Activated T-helper 2 cell treated with anti-CD3 and anti-CD28 coated beads, Interferon-gamma antibody, Interleukin-2, Interleukin-4, amounts not matched to agents 10 μg/mL and 5 μg/mL and 100 μg/mL, durations not matched to agents 14 hours and 24 hours and 36 hours (primary cell): ENCODE measurements at regions not wholly inside any gene's neighbourhood (a gene's known extent, or its start where the extent isn't known, plus 50 kb on each side); places are given as distances from the start of the nearest gene placed in this dataset.

Source experiments
- DNase-seq: peaks from one replicate; pipeline ENCODE4 v3.0.0; 2021; ENCODE audit warnings: low spot score
- H3K27ac Mint-ChIP-seq: one replicate; pipeline ENCODE4 v1.8.0; 2021; ENCODE audit warnings: mixed read lengths
- H3K27me3 Mint-ChIP-seq: one replicate; pipeline ENCODE4 v1.8.0; 2021; ENCODE audit warnings: low read depth, mixed read lengths
- H3K36me3 Mint-ChIP-seq: one replicate; pipeline ENCODE4 v1.8.0; 2021; ENCODE audit warnings: low read depth, mixed read lengths
- H3K4me1 Mint-ChIP-seq: one replicate; pipeline ENCODE4 v1.8.0; 2021; ENCODE audit warnings: low read depth, mixed read lengths
- H3K4me3 Mint-ChIP-seq: one replicate; pipeline ENCODE4 v1.8.0; 2021; ENCODE audit warnings: low read depth, mild to moderate bottlenecking, moderate library complexity, mixed read lengths
- H3K9me3 Mint-ChIP-seq: one replicate; pipeline ENCODE4 v1.8.0; 2021; ENCODE audit warnings: mixed read lengths
- intact Hi-C: fragments of 100-400 bp; cut with micrococcal nuclease; formaldehyde crosslinking; loops from one replicate; pipeline ENCODE4 v1.15.1; 2023

DNA sequence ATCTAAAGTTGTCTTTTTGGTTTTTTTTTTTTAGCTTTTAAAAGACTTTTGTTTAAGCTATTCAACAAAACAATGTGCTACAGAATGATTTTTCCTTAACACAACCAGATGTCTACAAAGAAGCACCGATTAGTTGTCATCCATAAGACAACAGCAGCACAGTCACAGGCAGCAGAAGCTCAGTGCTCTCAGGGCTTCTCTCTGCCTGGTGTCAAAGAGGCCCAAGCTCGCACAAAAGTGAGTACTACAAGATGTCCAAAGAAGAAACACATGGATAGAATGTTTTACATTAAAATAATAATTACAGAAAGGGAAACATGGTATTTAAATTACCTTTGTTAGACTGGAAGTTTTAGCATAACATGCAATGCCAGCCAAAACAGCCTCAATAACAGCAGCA, 81.6 kb downstream of the DNAAF9 start:
- Mint-ChIP-seq H3K4me1 (peaks cover 3% of the 10 kb centered on the region), H3K36me3 (no peaks in the 10 kb centered on the region), H3K27me3 (no peaks in the 10 kb centered on the region), H3K4me3 (no peak overlapping the region), H3K9me3 (no peaks in the 10 kb centered on the region), H3K27ac (no peak overlapping the region)
- intact Hi-C loops, result no loop called here
- DNase-seq, result no peak

GRCh38 chr20:3323398-3323797, 84.1 kb downstream of the DNAAF9 start:
- no peaks in the 10 kb centered on the region for H3K36me3 Mint-ChIP-seq
- no peak overlapping the region for H3K4me3 Mint-ChIP-seq
- no peaks in the 10 kb centered on the region for H3K9me3 Mint-ChIP-seq
- H3K4me1 Mint-ChIP-seq, result peaks cover under 1% of the 10 kb centered on the region
- intact Hi-C loops, result no loop called here
- H3K27ac Mint-ChIP-seq, result no peak overlapping the region
- no peaks in the 10 kb centered on the region for H3K27me3 Mint-ChIP-seq
- no peak for DNase-seq

- intact Hi-C loops, result loop anchor here (10.0 kb wide), 1 partner anchor 264 kb away; no protein-coding TSS in a partner anchor
- no peak overlapping the region for H3K27ac Mint-ChIP-seq
- no peak overlapping the region for H3K4me3 Mint-ChIP-seq
- no peaks in the 10 kb centered on the region for H3K9me3 Mint-ChIP-seq
- no peaks in the 10 kb centered on the region for H3K27me3 Mint-ChIP-seq
- no peaks in the 10 kb centered on the region for H3K36me3 Mint-ChIP-seq
- no peak for DNase-seq
- H3K4me1 Mint-ChIP-seq, result no peaks in the 10 kb centered on the region
Observed at GRCh38 chr20:3318226-3318884, 79.4 kb upstream of the SLC4A11 start.

DNA sequence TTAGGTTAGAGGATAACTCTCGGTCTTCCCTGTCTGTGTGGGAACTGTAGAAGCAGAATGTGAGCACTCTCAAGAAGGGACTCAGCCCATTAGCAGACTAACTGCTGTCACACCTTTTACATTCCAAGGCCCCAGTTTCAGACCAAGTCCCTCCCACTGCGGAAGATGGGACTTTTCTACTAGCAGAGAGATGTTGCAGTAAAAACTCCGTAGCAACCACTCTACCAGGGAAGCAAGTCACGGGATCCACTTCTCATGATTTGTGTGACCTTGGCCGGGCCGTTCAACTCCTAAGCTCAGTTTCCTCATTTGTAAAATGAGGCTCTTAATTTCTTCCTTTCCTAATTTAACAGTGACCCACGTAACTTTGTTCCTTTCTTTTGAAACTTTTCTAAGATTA, 77.1 kb upstream of the SLC4A11 start:
- Mint-ChIP-seq H3K27me3 (no peaks in the 10 kb centered on the region), H3K4me1 (no peaks in the 10 kb centered on the region), H3K4me3 (no peak overlapping the region), H3K27ac (no peak overlapping the region), H3K36me3 (no peaks in the 10 kb centered on the region), H3K9me3 (no peaks in the 10 kb centered on the region)
- DNase-seq, result no peak
- intact Hi-C loops, result loop anchor here (2.0 to 10.0 kb wide), 2 partner anchors 97 to 261 kb away; no protein-coding TSS in a partner anchor

- H3K4me1 Mint-ChIP-seq, result no peaks in the 10 kb centered on the region
- no peak overlapping the region for H3K27ac Mint-ChIP-seq
- no peaks in the 10 kb centered on the region for H3K36me3 Mint-ChIP-seq
- DNase-seq, result no peak
- H3K4me3 Mint-ChIP-seq, result no peak overlapping the region
- no peaks in the 10 kb centered on the region for H3K27me3 Mint-ChIP-seq
- H3K9me3 Mint-ChIP-seq, result no peaks in the 10 kb centered on the region
- intact Hi-C loops, result loop anchor here (10.0 kb wide), 1 partner anchor 260 kb away; no protein-coding TSS in a partner anchor
Observed at GRCh38 chr20:3315136-3315535, 76.1 kb upstream of the SLC4A11 start.

GRCh38 chr20:3314391-3314790, 75.4 kb upstream of the SLC4A11 start:
- Mint-ChIP-seq H3K9me3 (no peaks in the 10 kb centered on the region), H3K27me3 (no peaks in the 10 kb centered on the region), H3K4me3 (no peak overlapping the region), H3K27ac (no peak overlapping the region), H3K36me3 (no peaks in the 10 kb centered on the region), H3K4me1 (no peaks in the 10 kb centered on the region)
- DNase-seq, result no peak
- intact Hi-C loops, result loop anchor here (10.0 kb wide), 1 partner anchor 260 kb away; no protein-coding TSS in a partner anchor

- H3K36me3 Mint-ChIP-seq, result no peaks in the 10 kb centered on the region
- H3K27ac Mint-ChIP-seq, result no peak overlapping the region
- H3K9me3 Mint-ChIP-seq, result no peaks in the 10 kb centered on the region
- no peak overlapping the region for H3K4me3 Mint-ChIP-seq
- no peaks in the 10 kb centered on the region for H3K4me1 Mint-ChIP-seq
- intact Hi-C loops, result loop anchor here (10.0 kb wide), 1 partner anchor 259 kb away; no protein-coding TSS in a partner anchor
- no peak for DNase-seq
- no peaks in the 10 kb centered on the region for H3K27me3 Mint-ChIP-seq
Observed at GRCh38 chr20:3313683-3314065, 74.7 kb upstream of the SLC4A11 start.

- no peaks in the 10 kb centered on the region for H3K27me3 Mint-ChIP-seq
- H3K27ac Mint-ChIP-seq, result no peak overlapping the region
- H3K4me3 Mint-ChIP-seq, result no peak overlapping the region
- H3K4me1 Mint-ChIP-seq, result no peaks in the 10 kb centered on the region
- no peaks in the 10 kb centered on the region for H3K36me3 Mint-ChIP-seq
- no peak for DNase-seq
- intact Hi-C loops, result loop anchor here (10.0 kb wide), 1 partner anchor 258 kb away; no protein-coding TSS in a partner anchor
- no peaks in the 10 kb centered on the region for H3K9me3 Mint-ChIP-seq
Observed at GRCh38 chr20:3312940-3313682, 74.1 kb upstream of the SLC4A11 start.

- no peak for DNase-seq
- no peaks in the 10 kb centered on the region for H3K4me1 Mint-ChIP-seq
- H3K4me3 Mint-ChIP-seq, result no peak overlapping the region
- H3K27ac Mint-ChIP-seq, result no peak overlapping the region
- H3K9me3 Mint-ChIP-seq, result no peaks in the 10 kb centered on the region
- H3K36me3 Mint-ChIP-seq, result peaks cover 4% of the 10 kb centered on the region
- intact Hi-C loops, result loop anchor here (10.0 kb wide), 1 partner anchor 257 kb away; no protein-coding TSS in a partner anchor
- H3K27me3 Mint-ChIP-seq, result no peaks in the 10 kb centered on the region
Observed at GRCh38 chr20:3311623-3312022, 72.6 kb upstream of the SLC4A11 start.

- no peak for DNase-seq
- no peak overlapping the region for H3K4me3 Mint-ChIP-seq
- H3K36me3 Mint-ChIP-seq, result peaks cover 4% of the 10 kb centered on the region
- H3K4me1 Mint-ChIP-seq, result no peaks in the 10 kb centered on the region
- intact Hi-C loops, result no loop called here
- no peaks in the 10 kb centered on the region for H3K9me3 Mint-ChIP-seq
- no peak overlapping the region for H3K27ac Mint-ChIP-seq
- no peaks in the 10 kb centered on the region for H3K27me3 Mint-ChIP-seq
Observed at GRCh38 chr20:3309226-3309625, 70.2 kb upstream of the SLC4A11 start.

DNA sequence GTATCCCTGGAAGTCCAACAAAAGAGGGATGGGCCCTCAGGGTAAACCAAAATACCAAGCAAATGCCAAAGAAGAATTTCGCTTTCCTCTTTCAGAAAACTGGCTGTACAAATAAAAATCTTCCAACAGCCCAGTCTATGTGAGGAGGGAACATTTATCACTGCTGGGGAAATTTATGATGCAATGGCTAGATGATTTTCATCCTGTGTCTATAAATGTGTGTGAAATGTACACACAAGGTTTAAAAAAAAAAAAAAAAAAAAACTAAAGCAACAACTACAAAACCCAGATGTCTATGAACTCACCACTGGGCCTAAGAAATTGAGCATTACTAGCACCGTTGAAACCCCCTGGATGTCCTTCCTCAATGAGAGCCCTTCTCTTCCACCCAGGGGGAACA, 68.7 kb upstream of the SLC4A11 start:
- Mint-ChIP-seq H3K4me1 (no peaks in the 10 kb centered on the region), H3K36me3 (peaks cover 4% of the 10 kb centered on the region), H3K27me3 (no peaks in the 10 kb centered on the region), H3K4me3 (no peak overlapping the region), H3K27ac (no peak overlapping the region), H3K9me3 (no peaks in the 10 kb centered on the region)
- intact Hi-C loops, result no loop called here
- DNase-seq, result no peak

- H3K27me3 Mint-ChIP-seq, result no peaks in the 10 kb centered on the region
- intact Hi-C loops, result no loop called here
- H3K36me3 Mint-ChIP-seq, result peaks cover 4% of the 10 kb centered on the region
- no peak overlapping the region for H3K4me3 Mint-ChIP-seq
- H3K27ac Mint-ChIP-seq, result no peak overlapping the region
- no peaks in the 10 kb centered on the region for H3K9me3 Mint-ChIP-seq
- no peak for DNase-seq
- H3K4me1 Mint-ChIP-seq, result no peaks in the 10 kb centered on the region
Observed at GRCh38 chr20:3307078-3307477, 68.1 kb upstream of the SLC4A11 start.

GRCh38 chr20:3306068-3306467, 67.1 kb upstream of the SLC4A11 start:
- Mint-ChIP-seq H3K9me3 (no peaks in the 10 kb centered on the region), H3K4me3 (no peak overlapping the region), H3K4me1 (no peaks in the 10 kb centered on the region), H3K27ac (no peak overlapping the region), H3K27me3 (no peaks in the 10 kb centered on the region), H3K36me3 (peaks cover 4% of the 10 kb centered on the region)
- intact Hi-C loops, result no loop called here
- DNase-seq, result no peak
